Kidney (tissue), 13 donors: ENCODE measurements at regions not wholly inside any gene's neighbourhood (a gene's known extent, or its start where the extent isn't known, plus 50 kb on each side); places are given as distances from the start of the nearest gene placed in this dataset.

Experiments
- DNase-seq, 5 donors: peaks; one replicate each; pipeline ENCODE4 v3.0.0-alpha.2; 2013 to 2020
- FAIRE-seq: peaks from 2 replicates; lab custom pipeline; 2012; peaks lifted over from hg19 to GRCh38; lab: Jason Lieb, UNC
- H3K27ac ChIP-seq, 2 donors: one replicate each; pipeline ENCODE4 v1.7.0; 2013; ENCODE audit warnings: low read depth in 2 of 2, low read length in 2 of 2, inconsistent platforms in 1 of 2
- H3K27me3 ChIP-seq: one replicate; pipeline ENCODE4 v1.7.1; 2013; ENCODE audit warnings: low read length, inconsistent platforms; ENCODE audit not compliant: control insufficient read depth, insufficient read depth
- H3K36me3 ChIP-seq, 3 donors: one replicate each; pipeline versions ENCODE4 v1.7.0 to v1.7.1; 2013; ENCODE audit warnings: low read length in 3 of 3, control low read depth in 1 of 3, inconsistent platforms in 1 of 3; ENCODE audit not compliant: insufficient read depth in 3 of 3, control insufficient read depth in 2 of 3
- H3K4me1 ChIP-seq, 3 donors: one replicate each; pipeline versions ENCODE4 v1.7.0 to v1.7.1; 2013; ENCODE audit warnings: low read length in 3 of 3, inconsistent platforms in 1 of 3, low read depth in 1 of 3; ENCODE audit not compliant: control insufficient read depth in 2 of 3, insufficient read depth in 2 of 3
- H3K4me3 ChIP-seq, 3 donors: one replicate each; pipeline versions ENCODE4 v1.7.0 to v1.8.1; 2013; ENCODE audit warnings: low read length in 3 of 3, control low read depth in 1 of 3, inconsistent platforms in 1 of 3
- H3K9ac ChIP-seq, 3 donors: one replicate each; pipeline versions ENCODE4 v1.7.0 to v1.7.1; 2013; ENCODE audit warnings: low read length in 3 of 3, control low read depth in 1 of 3, inconsistent platforms in 1 of 3
- H3K9me3 ChIP-seq, 3 donors: one replicate each; pipeline versions ENCODE4 v1.7.0 to v1.7.1; 2013; ENCODE audit warnings: low read length in 3 of 3, control low read depth in 1 of 3, inconsistent platforms in 1 of 3; ENCODE audit not compliant: control insufficient read depth in 2 of 3, insufficient read depth in 1 of 3
- intact Hi-C: fragments of 100-400 bp; cut with DNase I; formaldehyde crosslinking; loops from one replicate; pipeline ENCODE4 v1.11.1; 2022
- TF ChIP-seq, protein P1 (sequence below): IDR thresholded peaks from 3 replicates; pipeline ENCODE4 v1.5.1; 2012; ENCODE audit warnings: mild to moderate bottlenecking, moderate library complexity, borderline replicate concordance; ENCODE audit not compliant: insufficient read depth; ENCODE audit errors: extremely low read depth
- donor health status: control.
- donor health status: control.
- donor health status: control.
- donor health status: control.
- donor health status: control.
- donor health status: DM: yes; HTN: yes; CAD: no.
- donor health status: Normal renal cell carcinoma (clear cell type).

DNA sequence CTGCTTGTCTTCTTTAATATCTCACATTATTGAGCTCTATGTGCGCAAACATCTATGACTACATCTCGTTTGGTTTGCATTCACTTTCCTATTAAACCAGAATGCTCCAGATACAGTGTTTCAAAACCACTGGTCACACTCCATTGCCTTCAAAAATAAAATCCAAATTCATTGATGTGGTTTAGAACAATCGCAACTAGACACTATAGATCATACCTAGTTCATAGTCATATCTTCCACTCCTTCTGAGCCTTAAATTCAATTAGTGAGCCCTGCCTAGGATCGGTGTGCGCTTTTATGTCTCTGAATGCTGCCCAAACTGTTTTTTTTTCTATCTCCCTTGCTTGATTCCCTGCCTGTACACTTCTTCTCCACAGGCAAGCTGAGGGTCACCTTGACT is 238.5 kb upstream of the RGPD4 start:
- Histone ChIP-seq H3K4me3 (no peak overlapping the region), H3K27me3 (no peaks in the 10 kb centered on the region), H3K9me3 (no peaks in the 10 kb centered on the region), H3K9ac (no peak overlapping the region), H3K4me1 (no peaks in the 10 kb centered on the region), H3K36me3 (no peaks in the 10 kb centered on the region), H3K27ac (no peak overlapping the region)
- intact Hi-C loops, result no loop called here
- FAIRE-seq, result no peak
- TF ChIP-seq, protein P1, sequence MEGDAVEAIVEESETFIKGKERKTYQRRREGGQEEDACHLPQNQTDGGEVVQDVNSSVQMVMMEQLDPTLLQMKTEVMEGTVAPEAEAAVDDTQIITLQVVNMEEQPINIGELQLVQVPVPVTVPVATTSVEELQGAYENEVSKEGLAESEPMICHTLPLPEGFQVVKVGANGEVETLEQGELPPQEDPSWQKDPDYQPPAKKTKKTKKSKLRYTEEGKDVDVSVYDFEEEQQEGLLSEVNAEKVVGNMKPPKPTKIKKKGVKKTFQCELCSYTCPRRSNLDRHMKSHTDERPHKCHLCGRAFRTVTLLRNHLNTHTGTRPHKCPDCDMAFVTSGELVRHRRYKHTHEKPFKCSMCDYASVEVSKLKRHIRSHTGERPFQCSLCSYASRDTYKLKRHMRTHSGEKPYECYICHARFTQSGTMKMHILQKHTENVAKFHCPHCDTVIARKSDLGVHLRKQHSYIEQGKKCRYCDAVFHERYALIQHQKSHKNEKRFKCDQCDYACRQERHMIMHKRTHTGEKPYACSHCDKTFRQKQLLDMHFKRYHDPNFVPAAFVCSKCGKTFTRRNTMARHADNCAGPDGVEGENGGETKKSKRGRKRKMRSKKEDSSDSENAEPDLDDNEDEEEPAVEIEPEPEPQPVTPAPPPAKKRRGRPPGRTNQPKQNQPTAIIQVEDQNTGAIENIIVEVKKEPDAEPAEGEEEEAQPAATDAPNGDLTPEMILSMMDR, result no peak
- DNase-seq, result no peak

DNA sequence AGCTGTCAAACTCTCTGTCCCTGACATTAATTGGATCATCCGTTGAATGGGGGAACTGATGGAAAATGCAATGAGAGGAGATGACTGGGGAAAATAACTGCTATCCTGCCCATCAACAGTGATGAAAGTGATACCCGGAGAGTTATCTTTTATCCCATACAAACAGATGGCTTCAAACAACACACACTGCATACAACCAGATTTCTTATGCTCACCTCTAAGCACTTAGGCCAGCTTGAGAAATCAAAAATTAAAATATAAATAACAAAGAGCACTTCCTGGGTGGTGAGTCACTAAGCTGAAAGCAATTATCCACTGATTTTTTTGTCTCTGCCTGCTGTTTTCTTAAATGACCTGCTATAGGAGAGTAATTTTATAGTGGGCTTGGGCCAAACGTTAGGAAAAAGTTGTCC is 237.6 kb upstream of the RGPD4 start:
- H3K9me3 ChIP-seq, result no peaks in the 10 kb centered on the region
- H3K9ac ChIP-seq, result no peak overlapping the region
- H3K27ac ChIP-seq, result no peak overlapping the region
- H3K4me1 ChIP-seq, result no peaks in the 10 kb centered on the region
- H3K4me3 ChIP-seq, result no peak overlapping the region
- intact Hi-C loops, result no loop called here
- no peak for FAIRE-seq
- no peaks in the 10 kb centered on the region for H3K27me3 ChIP-seq
- H3K36me3 ChIP-seq, result no peaks in the 10 kb centered on the region
- DNase-seq, result no peak
- TF ChIP-seq, protein P1, result no peak

DNA sequence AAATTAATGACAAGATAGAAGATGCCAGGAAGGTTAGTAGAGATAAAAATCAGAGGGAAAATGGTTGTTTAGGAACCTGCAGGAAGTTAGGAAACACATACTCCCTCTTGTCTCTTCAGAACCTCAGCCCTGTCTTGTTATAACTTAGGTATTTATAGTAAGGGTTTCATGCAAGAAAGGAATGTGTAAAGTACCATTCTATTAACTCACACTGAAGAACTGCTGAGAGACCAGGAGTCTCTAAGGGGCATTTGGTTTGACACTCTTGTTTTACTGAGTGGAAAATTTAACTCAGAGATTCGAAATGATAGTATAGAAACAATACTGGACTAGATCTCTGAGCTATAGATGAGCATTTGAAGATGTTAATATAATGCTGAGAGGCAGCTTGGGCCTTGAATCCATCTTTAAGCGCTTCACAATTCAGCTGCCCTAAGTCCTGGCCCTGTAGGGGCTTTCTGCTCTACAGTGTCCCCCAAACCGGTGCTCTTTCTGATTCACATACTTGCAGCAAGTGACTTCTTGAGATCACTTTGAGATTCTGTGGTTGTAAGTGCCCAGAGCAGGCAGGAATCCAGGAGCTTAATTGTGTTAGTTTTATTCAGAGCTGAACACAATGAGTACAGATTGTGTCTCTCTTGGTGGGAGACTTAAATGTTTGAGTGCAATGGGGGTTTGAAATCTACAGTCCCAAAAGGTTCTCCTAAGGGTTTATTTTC is 235.0 kb upstream of the RGPD4 start:
- no peaks in the 10 kb centered on the region for H3K36me3 ChIP-seq
- TF ChIP-seq, protein P1, result no peak
- no peak overlapping the region for H3K4me3 ChIP-seq
- intact Hi-C loops, result no loop called here
- no peak overlapping the region for H3K9ac ChIP-seq
- H3K4me1 ChIP-seq, result no peaks in the 10 kb centered on the region
- H3K27me3 ChIP-seq, result no peaks in the 10 kb centered on the region
- no peak overlapping the region for H3K27ac ChIP-seq
- DNase-seq (no peak), FAIRE-seq (no peak)
- H3K9me3 ChIP-seq, result no peaks in the 10 kb centered on the region

DNA sequence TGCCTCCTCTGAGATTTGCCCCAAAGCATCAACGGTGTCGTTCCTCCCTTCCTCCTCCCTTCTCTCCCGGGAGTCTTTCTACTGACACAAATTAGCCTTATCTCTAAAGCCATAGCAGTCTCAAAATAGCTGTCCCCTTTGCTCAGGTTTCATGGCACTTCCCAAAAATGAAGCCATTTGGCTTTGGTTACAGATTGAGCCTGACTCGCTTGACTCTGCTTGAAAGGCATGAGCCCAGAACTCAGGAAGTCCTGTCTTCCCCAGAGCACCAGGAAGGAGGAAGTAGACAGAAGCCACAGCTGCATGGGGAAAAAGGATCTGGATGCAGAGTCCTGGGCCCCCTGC is 234.4 kb upstream of the RGPD4 start:
- Histone ChIP-seq H3K36me3 (no peaks in the 10 kb centered on the region), H3K4me3 (no peak overlapping the region), H3K9ac (no peak overlapping the region), H3K9me3 (no peaks in the 10 kb centered on the region), H3K27me3 (no peaks in the 10 kb centered on the region), H3K27ac (no peak overlapping the region), H3K4me1 (no peaks in the 10 kb centered on the region)
- FAIRE-seq, result no peak
- TF ChIP-seq, protein P1, result no peak
- intact Hi-C loops, result no loop called here
- no peak for DNase-seq
